WERI-Rb-1 (cell line): ENCODE measurements at regions not wholly inside any gene's neighbourhood (a gene's known extent, or its start where the extent isn't known, plus 50 kb on each side); places are given as distances from the start of the nearest gene placed in this dataset.

Source experiments
- DNase-seq: peaks from one replicate; pipeline ENCODE4 v3.0.0-alpha.2; 2020
- H3K27ac ChIP-seq: fragments of 250-450 bp; sonication (Bioruptor Pico); 2 replicates; pipeline ENCODE4 v1.5.1; 2020; ENCODE audit warnings: mild to moderate bottlenecking, moderate library complexity
- H3K27me3 ChIP-seq: fragments of 250-450 bp; sonication (Bioruptor Pico); 2 replicates; pipeline ENCODE4 v1.5.1; 2021; ENCODE audit warnings: mild to moderate bottlenecking, low read depth, moderate library complexity; ENCODE audit not compliant: insufficient read depth, severe bottlenecking
- H3K36me3 ChIP-seq: fragments of 250-450 bp; sonication (Bioruptor Pico); 2 replicates; pipeline ENCODE4 v1.5.1; 2020; ENCODE audit warnings: mild to moderate bottlenecking, moderate library complexity
- H3K4me3 ChIP-seq: 2 replicates; pipeline ENCODE4 v1.5.1; 2011; ENCODE audit warnings: low read depth, mild to moderate bottlenecking, control low read depth, low read length
- H3K9me3 ChIP-seq: fragments of 250-450 bp; sonication (Bioruptor Pico); 2 replicates; pipeline ENCODE4 v1.5.1; 2021; ENCODE audit warnings: mild to moderate bottlenecking, moderate library complexity; ENCODE audit not compliant: severe bottlenecking
- TF ChIP-seq, protein P1 (sequence below): IDR thresholded peaks from 2 replicates; pipeline ENCODE4 v1.5.1; 2011; ENCODE audit warnings: low read depth, mild to moderate bottlenecking, control low read depth, inconsistent platforms, low read length

DNA sequence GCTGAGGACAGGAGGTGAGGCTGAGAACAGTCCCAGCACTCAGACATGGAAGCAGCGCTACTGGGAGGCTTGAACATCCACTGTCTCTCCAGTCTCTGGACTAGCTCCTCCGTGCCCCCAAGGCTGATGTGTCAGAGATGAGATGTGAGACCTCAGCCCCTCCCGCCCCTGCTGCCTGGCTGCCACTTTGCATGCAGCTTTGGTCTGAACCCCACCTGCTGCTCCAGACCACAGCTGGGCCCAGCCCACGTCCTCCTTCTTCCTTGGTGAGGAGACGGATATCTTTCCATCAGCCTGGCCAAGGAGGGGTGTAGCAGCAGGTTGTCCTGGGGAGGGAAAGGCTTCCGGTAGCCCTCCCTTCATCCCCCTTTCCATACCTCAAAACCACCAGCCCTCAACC lies 148.0 kb upstream of the B3GAT1 start:
- DNase-seq: no peak
- no peak overlapping the region for H3K4me3 ChIP-seq

DNA sequence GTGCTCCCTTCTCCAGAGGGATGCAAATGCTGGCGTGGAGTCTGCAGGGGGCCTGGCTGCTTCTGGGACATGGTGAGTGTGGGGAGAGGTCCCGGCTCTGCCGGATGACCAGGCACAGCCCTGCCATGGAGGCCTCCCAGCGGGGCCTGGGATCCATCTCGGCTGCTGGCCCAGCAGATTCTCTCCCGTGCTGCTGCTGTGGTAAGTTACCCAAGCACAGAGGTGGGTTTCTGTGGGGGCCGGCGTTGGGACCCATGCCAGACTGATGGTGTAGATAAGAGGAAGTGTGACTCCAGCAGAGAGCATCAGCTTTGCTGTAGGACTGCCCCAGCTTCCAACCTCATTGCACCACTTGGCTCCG lies 147.5 kb upstream of the B3GAT1 start:
- Histone ChIP-seq H3K36me3 (no peaks in the 10 kb centered on the region), H3K27ac (no peak overlapping the region), H3K9me3 (no peaks in the 10 kb centered on the region), H3K27me3 (peaks cover 3% of the 10 kb centered on the region), H3K4me3 (no peak overlapping the region)
- DNase-seq: no peak
- TF ChIP-seq, protein P1, sequence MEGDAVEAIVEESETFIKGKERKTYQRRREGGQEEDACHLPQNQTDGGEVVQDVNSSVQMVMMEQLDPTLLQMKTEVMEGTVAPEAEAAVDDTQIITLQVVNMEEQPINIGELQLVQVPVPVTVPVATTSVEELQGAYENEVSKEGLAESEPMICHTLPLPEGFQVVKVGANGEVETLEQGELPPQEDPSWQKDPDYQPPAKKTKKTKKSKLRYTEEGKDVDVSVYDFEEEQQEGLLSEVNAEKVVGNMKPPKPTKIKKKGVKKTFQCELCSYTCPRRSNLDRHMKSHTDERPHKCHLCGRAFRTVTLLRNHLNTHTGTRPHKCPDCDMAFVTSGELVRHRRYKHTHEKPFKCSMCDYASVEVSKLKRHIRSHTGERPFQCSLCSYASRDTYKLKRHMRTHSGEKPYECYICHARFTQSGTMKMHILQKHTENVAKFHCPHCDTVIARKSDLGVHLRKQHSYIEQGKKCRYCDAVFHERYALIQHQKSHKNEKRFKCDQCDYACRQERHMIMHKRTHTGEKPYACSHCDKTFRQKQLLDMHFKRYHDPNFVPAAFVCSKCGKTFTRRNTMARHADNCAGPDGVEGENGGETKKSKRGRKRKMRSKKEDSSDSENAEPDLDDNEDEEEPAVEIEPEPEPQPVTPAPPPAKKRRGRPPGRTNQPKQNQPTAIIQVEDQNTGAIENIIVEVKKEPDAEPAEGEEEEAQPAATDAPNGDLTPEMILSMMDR: no peak

More for the DNA sequence above, 148.0 kb upstream of the B3GAT1 start:
- H3K36me3 ChIP-seq: no peaks in the 10 kb centered on the region
- H3K27ac ChIP-seq: no peak overlapping the region
- peaks cover 3% of the 10 kb centered on the region for H3K27me3 ChIP-seq
- TF ChIP-seq, protein P1: no peak
- H3K9me3 ChIP-seq: no peaks in the 10 kb centered on the region

DNA sequence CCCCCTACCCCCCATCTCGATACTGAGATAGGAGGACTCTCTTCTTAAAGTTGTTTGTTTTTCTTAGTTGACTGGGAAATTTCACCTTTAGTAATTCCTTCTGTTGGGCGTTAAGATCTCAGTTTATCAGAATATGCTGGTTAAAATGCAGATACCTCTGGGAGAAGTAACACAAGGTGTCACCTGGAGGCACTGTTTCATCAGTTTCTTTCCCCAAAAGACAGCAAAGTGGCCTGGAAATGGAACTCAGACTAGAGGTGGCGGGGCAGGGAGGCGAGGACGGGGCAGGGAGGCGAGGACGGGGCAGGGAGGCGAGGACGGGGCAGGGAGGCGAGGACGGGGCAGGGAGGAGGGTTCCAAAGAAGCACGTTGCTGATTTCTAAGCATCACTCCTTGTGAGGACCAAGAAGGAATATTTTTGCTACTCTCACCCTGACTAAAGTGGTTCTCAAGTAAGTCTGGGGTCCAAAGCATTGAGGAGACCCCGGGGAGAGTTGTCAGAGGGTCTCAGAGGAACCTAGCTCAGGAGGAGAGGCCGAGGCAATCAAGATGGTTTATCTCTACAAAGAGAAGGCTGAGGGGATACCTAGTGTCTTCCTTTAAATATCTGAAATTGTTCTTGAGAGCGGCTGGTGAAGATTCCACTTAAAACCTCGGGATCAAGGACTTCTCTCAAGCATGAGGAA lies 147.0 kb upstream of the B3GAT1 start:
- TF ChIP-seq, protein P1: no peak
- H3K27me3 ChIP-seq: peaks cover 3% of the 10 kb centered on the region
- H3K9me3 ChIP-seq: no peaks in the 10 kb centered on the region
- H3K4me3 ChIP-seq: no peak overlapping the region
- H3K36me3 ChIP-seq: no peaks in the 10 kb centered on the region
- DNase-seq: no peak
- H3K27ac ChIP-seq: no peak overlapping the region

DNA sequence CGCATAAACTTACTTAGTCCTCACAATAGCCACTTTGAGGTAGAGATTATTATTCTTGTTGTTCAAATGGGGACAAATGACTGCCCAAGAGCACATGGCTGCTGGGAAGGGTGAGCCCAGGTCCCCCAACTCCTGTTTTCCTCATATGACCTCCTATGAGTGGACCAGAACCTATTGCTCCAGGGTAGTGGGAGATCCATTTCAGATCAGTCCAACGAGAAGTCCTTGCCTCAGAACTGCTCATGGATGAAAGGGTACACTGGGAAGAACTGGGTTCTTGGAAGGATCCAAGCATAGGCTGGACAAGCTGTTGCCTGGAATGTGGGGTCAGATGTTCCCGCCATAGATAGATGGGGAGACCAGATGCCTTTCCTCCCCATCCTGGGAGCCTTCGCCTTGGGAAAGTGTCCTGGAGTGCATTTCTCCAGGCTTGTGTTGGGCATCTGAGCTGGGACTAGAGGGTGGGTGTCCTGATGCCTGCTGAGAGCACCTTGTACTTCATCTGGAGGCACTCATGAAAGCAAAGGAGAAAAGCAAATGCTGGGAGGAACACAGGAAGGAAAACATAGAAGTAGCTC lies 146.3 kb upstream of the B3GAT1 start:
- TF ChIP-seq, protein P1: no peak
- no peak for DNase-seq
- H3K4me3 ChIP-seq: no peak overlapping the region
- peaks cover 3% of the 10 kb centered on the region for H3K27me3 ChIP-seq
- no peaks in the 10 kb centered on the region for H3K36me3 ChIP-seq
- no peaks in the 10 kb centered on the region for H3K9me3 ChIP-seq
- H3K27ac ChIP-seq: no peak overlapping the region

DNA sequence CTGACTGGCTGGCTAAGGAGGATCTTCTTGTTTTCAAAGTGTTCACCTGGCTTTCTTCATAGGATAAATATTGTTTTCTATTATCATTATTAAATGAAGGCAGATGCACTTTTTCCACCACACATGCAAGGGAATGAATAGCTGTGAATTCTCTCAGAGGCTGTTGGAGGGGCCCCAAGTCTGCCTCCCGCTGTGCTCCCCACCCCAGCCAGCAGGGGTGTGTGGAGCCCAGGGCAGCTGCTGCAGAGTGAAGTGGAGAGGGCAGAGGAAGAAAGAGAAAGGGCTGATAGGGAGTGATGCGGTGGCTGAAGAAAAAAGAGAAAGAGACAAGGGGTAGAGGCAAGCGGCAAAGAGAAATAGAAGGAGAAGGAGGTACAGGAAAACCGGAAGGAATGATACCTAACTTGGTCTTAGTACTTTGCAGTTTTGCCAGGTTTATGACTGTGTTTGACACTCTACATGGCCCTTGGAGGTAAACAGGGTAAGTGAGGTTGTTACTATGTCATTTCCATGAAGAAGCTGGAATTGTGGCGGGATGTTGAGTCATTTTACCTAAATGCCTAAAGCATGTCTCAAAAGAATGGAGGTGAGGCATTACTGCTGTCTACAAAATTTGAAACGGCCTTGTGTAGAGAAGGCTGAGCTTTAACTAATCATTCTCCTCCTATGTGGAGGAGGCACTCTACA lies 145.7 kb upstream of the B3GAT1 start:
- TF ChIP-seq, protein P1: no peak
- no peaks in the 10 kb centered on the region for H3K36me3 ChIP-seq
- DNase-seq: no peak
- no peak overlapping the region for H3K27ac ChIP-seq
- no peak overlapping the region for H3K4me3 ChIP-seq
- peaks cover 3% of the 10 kb centered on the region for H3K27me3 ChIP-seq
- H3K9me3 ChIP-seq: no peaks in the 10 kb centered on the region
